ENCODE measurements at regions not wholly inside any gene's neighbourhood (a gene's known extent, or its start where the extent isn't known, plus 50 kb on each side); places are given as distances from the start of the nearest gene placed in this dataset.

DNA sequence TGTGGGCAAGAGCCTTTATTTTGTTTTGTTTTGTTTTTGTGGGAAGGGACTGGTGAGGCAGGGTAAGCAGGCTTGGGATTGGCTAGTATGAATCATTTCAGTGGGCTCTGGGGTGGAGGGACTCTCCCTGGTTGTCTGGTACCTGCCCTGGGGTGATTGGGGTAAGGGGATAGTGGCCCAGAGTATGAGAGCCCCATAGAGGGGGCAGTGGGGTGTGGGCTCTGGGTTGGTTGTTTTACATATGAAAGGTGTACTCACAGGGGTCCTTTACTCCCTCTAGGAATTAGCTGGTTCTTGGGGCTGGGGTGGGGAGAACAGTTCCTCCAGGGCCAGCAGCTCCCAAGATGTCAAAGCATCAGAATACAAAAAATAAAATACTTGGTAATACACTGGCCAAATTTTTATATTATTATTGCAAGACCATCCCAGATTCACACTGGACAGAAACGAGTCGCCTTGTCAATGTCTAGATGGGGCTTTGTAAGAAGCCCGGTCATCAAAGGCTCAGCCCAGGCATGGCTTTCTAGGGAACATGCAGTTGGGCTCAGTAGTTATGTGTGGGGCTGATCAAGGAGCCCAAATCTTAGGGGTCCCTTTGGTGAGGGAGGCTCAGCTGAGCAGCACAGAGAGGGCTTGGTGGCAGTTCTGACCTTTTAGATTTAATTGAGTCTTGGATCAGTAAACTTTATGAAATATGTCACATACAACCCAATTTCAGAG, 190.5 kb downstream of the NXNL2 start:
- TF ChIP-seq CTCF (IDR thresholded peaks at IDR 0.05; ENCODE audit: insufficient read depth, low read depth, low read length) (no peak), EZH2 (IDR thresholded peaks at IDR 0.05; ENCODE audit: insufficient read depth, low read length) (no peak)

Measured in astrocyte (in vitro differentiated cells and primary cell).